ENCODE measurements at regions not wholly inside any gene's neighbourhood (a gene's known extent, or its start where the extent isn't known, plus 50 kb on each side); places are given as distances from the start of the nearest gene placed in this dataset.
"Not testable (repeated sequence)": the region's sequence is repeated elsewhere in the genome, so short reads cannot be mapped to it uniquely, and the experiment has no call there.

GRCh38 chr2:208906330-208906729 is 499.7 kb downstream of the PTH2R start:
- WGBS (ENCODE audit: low lambda C conversion rate, missing lambda C conversion rate) = 89% methylated on average over 1 of the region's 1 CpG
- H3K4me3 ChIP-seq = no peak overlapping the region
- no peak overlapping the region for H2AFZ ChIP-seq
- H4K20me1 ChIP-seq (ENCODE audit: insufficient read depth, poor library complexity, severe bottlenecking) = no peaks in the 10 kb centered on the region
- H3K27ac ChIP-seq = no peak overlapping the region
- H3K9me3 ChIP-seq (ENCODE audit: low read depth) = no peaks in the 10 kb centered on the region
- no peak overlapping the region for H3K4me2 ChIP-seq
- H3K79me2 ChIP-seq = no peaks in the 10 kb centered on the region
- H3K4me1 ChIP-seq (ENCODE audit: insufficient read depth) = no peaks in the 10 kb centered on the region
- no peak for DNase-seq (ENCODE audit: low spot score)
- no peaks in the 10 kb centered on the region for H3K9me2 ChIP-seq (replicated peaks; ENCODE audit: insufficient read depth)
- H3K36me3 ChIP-seq (replicated peaks; ENCODE audit: insufficient read depth, low read depth) = no peaks in the 10 kb centered on the region
- H3K27me3 ChIP-seq = no peaks in the 10 kb centered on the region
- no peak for TF ChIP-seq EZH2phosphoT487 (IDR thresholded peaks at IDR 0.05; ENCODE audit: low read depth, severe bottlenecking, unreplicated experiment)
- TF ChIP-seq EZH2 (IDR thresholded peaks at IDR 0.05; ENCODE audit: borderline replicate concordance) = no peak
- TF ChIP-seq, protein P1, sequence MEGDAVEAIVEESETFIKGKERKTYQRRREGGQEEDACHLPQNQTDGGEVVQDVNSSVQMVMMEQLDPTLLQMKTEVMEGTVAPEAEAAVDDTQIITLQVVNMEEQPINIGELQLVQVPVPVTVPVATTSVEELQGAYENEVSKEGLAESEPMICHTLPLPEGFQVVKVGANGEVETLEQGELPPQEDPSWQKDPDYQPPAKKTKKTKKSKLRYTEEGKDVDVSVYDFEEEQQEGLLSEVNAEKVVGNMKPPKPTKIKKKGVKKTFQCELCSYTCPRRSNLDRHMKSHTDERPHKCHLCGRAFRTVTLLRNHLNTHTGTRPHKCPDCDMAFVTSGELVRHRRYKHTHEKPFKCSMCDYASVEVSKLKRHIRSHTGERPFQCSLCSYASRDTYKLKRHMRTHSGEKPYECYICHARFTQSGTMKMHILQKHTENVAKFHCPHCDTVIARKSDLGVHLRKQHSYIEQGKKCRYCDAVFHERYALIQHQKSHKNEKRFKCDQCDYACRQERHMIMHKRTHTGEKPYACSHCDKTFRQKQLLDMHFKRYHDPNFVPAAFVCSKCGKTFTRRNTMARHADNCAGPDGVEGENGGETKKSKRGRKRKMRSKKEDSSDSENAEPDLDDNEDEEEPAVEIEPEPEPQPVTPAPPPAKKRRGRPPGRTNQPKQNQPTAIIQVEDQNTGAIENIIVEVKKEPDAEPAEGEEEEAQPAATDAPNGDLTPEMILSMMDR (IDR thresholded peaks at IDR 0.05; ENCODE audit: poor library complexity) = no peak

DNA sequence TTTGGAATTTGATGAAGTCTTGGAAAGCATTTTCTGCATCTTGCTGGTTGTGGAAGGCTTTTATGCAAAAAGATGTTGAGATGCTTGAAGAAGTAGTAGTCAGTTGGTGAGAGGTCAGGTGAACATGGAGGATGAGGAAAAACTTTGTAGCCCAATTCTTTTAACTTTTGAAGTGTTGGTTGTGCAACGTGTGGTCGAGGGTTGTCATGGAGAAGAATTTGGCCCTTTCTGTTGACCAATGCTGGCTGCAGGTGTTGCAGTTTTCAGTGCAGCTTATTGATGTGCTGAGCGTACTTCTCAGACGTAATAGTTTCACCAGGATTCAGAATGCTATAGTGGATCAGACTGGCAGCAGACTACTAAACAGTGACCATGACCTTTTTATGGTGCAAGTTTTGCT is 508.4 kb upstream of the MAP2 start:
- H2AFZ ChIP-seq = no peak overlapping the region
- TF ChIP-seq EZH2 (IDR thresholded peaks at IDR 0.05; ENCODE audit: borderline replicate concordance) (no peak), EZH2phosphoT487 (IDR thresholded peaks at IDR 0.05; ENCODE audit: low read depth, severe bottlenecking, unreplicated experiment) (no peak)
- TF ChIP-seq, protein P1 (IDR thresholded peaks at IDR 0.05; ENCODE audit: poor library complexity) = no peak
- no peaks in the 10 kb centered on the region for H3K27me3 ChIP-seq
- H4K20me1 ChIP-seq (ENCODE audit: insufficient read depth, poor library complexity, severe bottlenecking) = no peaks in the 10 kb centered on the region
- no peaks in the 10 kb centered on the region for H3K4me1 ChIP-seq (ENCODE audit: insufficient read depth)
- H3K9me2 ChIP-seq (replicated peaks; ENCODE audit: insufficient read depth) = no peaks in the 10 kb centered on the region
- WGBS (ENCODE audit: low lambda C conversion rate, missing lambda C conversion rate) = 90% methylated on average over 4 of the region's 4 CpGs
- no peaks in the 10 kb centered on the region for H3K36me3 ChIP-seq (replicated peaks; ENCODE audit: insufficient read depth, low read depth)
- no peak overlapping the region for H3K27ac ChIP-seq
- H3K4me2 ChIP-seq = no peak overlapping the region
- no peaks in the 10 kb centered on the region for H3K9me3 ChIP-seq (ENCODE audit: low read depth)
- DNase-seq (ENCODE audit: low spot score) = no peak
- no peaks in the 10 kb centered on the region for H3K79me2 ChIP-seq
- H3K4me3 ChIP-seq = no peak overlapping the region

GRCh38 chr2:208916881-208917280 is 507.0 kb upstream of the MAP2 start:
- no peaks in the 10 kb centered on the region for H3K27me3 ChIP-seq
- WGBS (ENCODE audit: low lambda C conversion rate, missing lambda C conversion rate) = 43% methylated on average over 2 of the region's 2 CpGs

DNA sequence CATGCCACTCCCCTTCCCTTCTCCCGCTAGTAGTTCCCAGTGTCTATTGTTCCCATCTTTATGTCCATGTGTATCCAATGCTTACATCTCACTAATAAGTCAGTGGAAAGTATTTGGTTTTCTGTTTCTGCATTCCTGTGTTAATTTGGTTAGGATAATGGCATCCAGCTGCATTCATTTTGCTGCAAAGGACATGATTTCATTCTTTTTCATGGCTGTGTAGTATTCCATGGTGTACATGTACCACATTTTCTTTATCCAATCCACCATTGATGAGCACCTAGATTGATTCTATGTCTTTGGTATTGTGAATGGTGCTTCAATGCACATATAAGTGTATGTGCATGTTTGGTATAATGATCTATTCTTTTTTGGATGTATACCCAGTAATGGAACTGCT is 502.5 kb upstream of the MAP2 start:
- H3K4me1 ChIP-seq (ENCODE audit: insufficient read depth); H3K4me3 ChIP-seq; H3K79me2 ChIP-seq; H3K4me2 ChIP-seq; H2AFZ ChIP-seq; H3K27me3 ChIP-seq; H3K27ac ChIP-seq; H3K36me3 ChIP-seq (replicated peaks; ENCODE audit: insufficient read depth, low read depth); H4K20me1 ChIP-seq (ENCODE audit: insufficient read depth, poor library complexity, severe bottlenecking); DNase-seq (ENCODE audit: low spot score); H3K9me2 ChIP-seq (replicated peaks; ENCODE audit: insufficient read depth); H3K9me3 ChIP-seq (ENCODE audit: low read depth): not testable (repeated sequence)
- 100% methylated on average over 1 of the region's 1 CpG for WGBS (ENCODE audit: low lambda C conversion rate, missing lambda C conversion rate)

More at GRCh38 chr2:208916881-208917280, 507.0 kb upstream of the MAP2 start:
- no peaks in the 10 kb centered on the region for H3K9me3 ChIP-seq (ENCODE audit: low read depth)
- no peaks in the 10 kb centered on the region for H3K9me2 ChIP-seq (replicated peaks; ENCODE audit: insufficient read depth)
- H3K4me2 ChIP-seq = no peak overlapping the region
- no peak for DNase-seq (ENCODE audit: low spot score)
- H2AFZ ChIP-seq = no peak overlapping the region
- no peaks in the 10 kb centered on the region for H3K36me3 ChIP-seq (replicated peaks; ENCODE audit: insufficient read depth, low read depth)
- H4K20me1 ChIP-seq (ENCODE audit: insufficient read depth, poor library complexity, severe bottlenecking) = no peaks in the 10 kb centered on the region
- H3K4me1 ChIP-seq (ENCODE audit: insufficient read depth) = no peaks in the 10 kb centered on the region
- TF ChIP-seq, protein P1 (IDR thresholded peaks at IDR 0.05; ENCODE audit: poor library complexity) = no peak
- TF ChIP-seq EZH2 (IDR thresholded peaks at IDR 0.05; ENCODE audit: borderline replicate concordance) (no peak), EZH2phosphoT487 (IDR thresholded peaks at IDR 0.05; ENCODE audit: low read depth, severe bottlenecking, unreplicated experiment) (no peak)
- H3K4me3 ChIP-seq = no peak overlapping the region
- H3K27ac ChIP-seq = no peak overlapping the region
- H3K79me2 ChIP-seq = no peaks in the 10 kb centered on the region
